PC-9 (cell line): ENCODE measurements at regions not wholly inside any gene's neighbourhood (a gene's known extent, or its start where the extent isn't known, plus 50 kb on each side); places are given as distances from the start of the nearest gene placed in this dataset.

Experiments
- EZH2 ChIP-seq: fragments of 200-600 bp; sonication (generic); IDR thresholded peaks from 2 replicates; pipeline ENCODE4 v1.8.0; 2017; ENCODE audit warnings: antibody characterized with exemption, low read depth
- TF ChIP-seq, protein P1 (sequence below): fragments of 200-600 bp; sonication (generic); conservative IDR thresholded peaks from 2 replicates; pipeline ENCODE4 v1.6.1; 2017; ENCODE audit warnings: mixed run types, antibody characterized with exemption, mild to moderate bottlenecking, moderate library complexity

DNA sequence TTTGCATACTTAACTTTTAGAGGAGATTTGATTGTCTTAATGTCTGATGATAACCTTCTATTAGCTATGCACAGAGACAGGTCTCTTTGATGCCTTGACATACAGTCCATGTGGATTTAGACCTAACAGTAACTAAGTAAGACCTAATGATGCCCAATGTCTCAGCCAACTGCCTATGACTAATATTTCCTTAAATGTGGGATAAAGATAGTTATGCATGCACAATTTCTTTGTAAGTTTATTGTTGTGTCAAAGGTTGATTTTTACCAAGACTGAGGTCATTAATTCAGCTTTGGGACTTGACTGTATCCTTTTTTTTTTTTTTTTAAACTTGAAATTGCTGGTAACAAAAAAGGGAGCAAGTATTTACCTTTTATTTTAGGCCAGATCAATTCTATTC is 450.0 kb downstream of the HAO1 start:
- TF ChIP-seq, protein P1, sequence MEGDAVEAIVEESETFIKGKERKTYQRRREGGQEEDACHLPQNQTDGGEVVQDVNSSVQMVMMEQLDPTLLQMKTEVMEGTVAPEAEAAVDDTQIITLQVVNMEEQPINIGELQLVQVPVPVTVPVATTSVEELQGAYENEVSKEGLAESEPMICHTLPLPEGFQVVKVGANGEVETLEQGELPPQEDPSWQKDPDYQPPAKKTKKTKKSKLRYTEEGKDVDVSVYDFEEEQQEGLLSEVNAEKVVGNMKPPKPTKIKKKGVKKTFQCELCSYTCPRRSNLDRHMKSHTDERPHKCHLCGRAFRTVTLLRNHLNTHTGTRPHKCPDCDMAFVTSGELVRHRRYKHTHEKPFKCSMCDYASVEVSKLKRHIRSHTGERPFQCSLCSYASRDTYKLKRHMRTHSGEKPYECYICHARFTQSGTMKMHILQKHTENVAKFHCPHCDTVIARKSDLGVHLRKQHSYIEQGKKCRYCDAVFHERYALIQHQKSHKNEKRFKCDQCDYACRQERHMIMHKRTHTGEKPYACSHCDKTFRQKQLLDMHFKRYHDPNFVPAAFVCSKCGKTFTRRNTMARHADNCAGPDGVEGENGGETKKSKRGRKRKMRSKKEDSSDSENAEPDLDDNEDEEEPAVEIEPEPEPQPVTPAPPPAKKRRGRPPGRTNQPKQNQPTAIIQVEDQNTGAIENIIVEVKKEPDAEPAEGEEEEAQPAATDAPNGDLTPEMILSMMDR: no peak
- no peak for TF ChIP-seq EZH2
